GM23248 (cell line): ENCODE measurements at regions not wholly inside any gene's neighbourhood (a gene's known extent, or its start where the extent isn't known, plus 50 kb on each side); places are given as distances from the start of the nearest gene placed in this dataset.

Source experiments
- DNase-seq: peaks from one replicate; pipeline ENCODE4 v3.0.0-alpha.2; 2015
- H2AFZ ChIP-seq: fragments of 200-600 bp; sonication (generic); 2 replicates; pipeline ENCODE4 v1.6.1; 2016; ENCODE audit warnings: antibody characterized with exemption
- H3F3A ChIP-seq: fragments of 200-600 bp; sonication (generic); 2 replicates; pipeline ENCODE4 v1.6.1; 2016; ENCODE audit warnings: mild to moderate bottlenecking, antibody characterized with exemption, mixed run types; ENCODE audit not compliant: insufficient read depth
- H3K27ac ChIP-seq: fragments of 200-600 bp; sonication (generic); 2 replicates; pipeline ENCODE4 v1.5.1; 2016; ENCODE audit warnings: mild to moderate bottlenecking
- H3K27me3 ChIP-seq: fragments of 200-600 bp; sonication (generic); replicated peaks from 2 replicates; pipeline ENCODE4 v1.6.1; 2016; ENCODE audit warnings: mild to moderate bottlenecking; ENCODE audit not compliant: insufficient read depth
- H3K36me3 ChIP-seq: fragments of 200-600 bp; sonication (generic); 2 replicates; pipeline ENCODE4 v1.6.1; 2016; ENCODE audit warnings: low read depth, mild to moderate bottlenecking
- H3K4me1 ChIP-seq: fragments of 200-600 bp; sonication (generic); 2 replicates; pipeline ENCODE4 v1.6.1; 2016; ENCODE audit warnings: mild to moderate bottlenecking; ENCODE audit not compliant: insufficient read depth
- H3K4me2 ChIP-seq: fragments of 200-600 bp; sonication (generic); one replicate; pipeline ENCODE4 v1.6.1; 2016; ENCODE audit warnings: mild to moderate bottlenecking; ENCODE audit not compliant: unreplicated experiment
- H3K4me3 ChIP-seq: fragments of 200-600 bp; sonication (generic); 2 replicates; pipeline ENCODE4 v1.5.1; 2016; ENCODE audit warnings: mild to moderate bottlenecking
- H3K79me2 ChIP-seq: fragments of 200-600 bp; sonication (generic); 2 replicates; pipeline ENCODE4 v1.6.1; 2016; ENCODE audit warnings: mild to moderate bottlenecking; ENCODE audit not compliant: insufficient read depth
- H3K9ac ChIP-seq: fragments of 200-600 bp; sonication (generic); 2 replicates; pipeline ENCODE4 v1.6.1; 2016; ENCODE audit warnings: mild to moderate bottlenecking
- H3K9me2 ChIP-seq: fragments of 200-600 bp; sonication (generic); 2 replicates; pipeline ENCODE4 v1.6.1; 2016; ENCODE audit warnings: mixed run types, mild to moderate bottlenecking, moderate library complexity; ENCODE audit not compliant: insufficient read depth
- H3K9me3 ChIP-seq: fragments of 200-600 bp; sonication (generic); one replicate; pipeline ENCODE4 v1.6.1; 2017; ENCODE audit warnings: low read depth
- H4K20me1 ChIP-seq: fragments of 200-600 bp; sonication (generic); 2 replicates; pipeline ENCODE4 v1.6.0; 2016; ENCODE audit not compliant: insufficient read depth
- EZH2 ChIP-seq: fragments of 200-600 bp; sonication (generic); IDR thresholded peaks from 2 replicates; pipeline ENCODE4 v1.6.1; 2018; ENCODE audit warnings: antibody characterized with exemption, mild to moderate bottlenecking; ENCODE audit not compliant: insufficient read depth, poor library complexity, severe bottlenecking
- EZH2phosphoT487 ChIP-seq: fragments of 200-600 bp; sonication (generic); IDR thresholded peaks from 2 replicates; pipeline ENCODE4 v1.6.1; 2018; ENCODE audit warnings: antibody characterized with exemption, moderate library complexity, mild to moderate bottlenecking, low read depth; ENCODE audit not compliant: insufficient read depth
- whole genome bisulfite sequencing, 2 experiments: methylation state at CpG; one replicate each; pipeline ENCODE4 v1.1.6; 2015 to 2017; ENCODE audit warnings: low lambda C conversion rate in 2 of 2, low coverage in 1 of 2; ENCODE audit errors: missing lambda C conversion rate in 2 of 2; 5-methylcytosine and 5-hydroxymethylcytosine counted together
- in situ Hi-C: fragments of 300-500 bp; cut with MboI; formaldehyde crosslinking; loops from 2 replicates; pipeline ENCODE4 v1.15.0; 2020

DNA sequence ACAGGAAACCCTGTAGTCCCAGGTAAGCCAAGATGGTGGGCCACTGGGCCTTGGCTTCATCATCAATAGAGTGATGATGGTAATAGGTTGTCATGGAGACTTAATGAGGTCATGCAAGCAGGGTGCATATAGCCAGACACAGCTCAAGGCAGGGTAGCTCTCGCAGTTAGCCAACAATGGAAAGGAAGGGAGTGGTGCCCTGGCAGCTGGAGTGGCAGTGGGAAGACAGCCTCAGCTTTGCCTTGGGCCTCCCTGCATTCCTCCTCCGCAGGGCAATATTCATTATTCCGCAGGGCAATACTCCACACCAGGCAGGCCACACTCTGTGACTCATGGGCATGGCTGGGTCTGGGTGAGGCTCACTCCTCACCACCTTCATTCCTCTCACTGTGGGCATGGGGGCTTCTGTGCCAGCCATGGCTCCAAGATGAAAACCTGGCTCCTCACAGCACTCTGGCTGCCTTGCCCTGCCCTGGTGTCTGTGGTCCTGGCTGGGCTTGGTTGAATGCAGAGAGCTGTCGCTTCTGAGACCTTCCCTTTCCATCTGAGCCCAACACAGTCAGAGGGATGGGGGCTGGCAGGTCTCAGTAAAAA, 163.1 kb upstream of the PMEPA1 start:
- Histone ChIP-seq H3K4me1 (no peaks in the 10 kb centered on the region), H3K27ac (no peak overlapping the region), H2AFZ (no peak overlapping the region), H3K9me2 (no peaks in the 10 kb centered on the region), H3K36me3 (no peaks in the 10 kb centered on the region), H3K4me2 (no peak overlapping the region), H4K20me1 (no peaks in the 10 kb centered on the region), H3K27me3 (peaks cover 28% of the 10 kb centered on the region), H3K4me3 (no peak overlapping the region), H3K9me3 (no peaks in the 10 kb centered on the region), H3F3A (no peaks in the 10 kb centered on the region), H3K9ac (no peak overlapping the region), H3K79me2 (no peaks in the 10 kb centered on the region)
- TF ChIP-seq EZH2 (no peak), EZH2phosphoT487 (no peak)
- 80 to 90% methylated on average over 4 of the region's 4 CpGs for WGBS, 2 experiments
- in situ Hi-C loops = no loop called here
- DNase-seq = no peak

DNA sequence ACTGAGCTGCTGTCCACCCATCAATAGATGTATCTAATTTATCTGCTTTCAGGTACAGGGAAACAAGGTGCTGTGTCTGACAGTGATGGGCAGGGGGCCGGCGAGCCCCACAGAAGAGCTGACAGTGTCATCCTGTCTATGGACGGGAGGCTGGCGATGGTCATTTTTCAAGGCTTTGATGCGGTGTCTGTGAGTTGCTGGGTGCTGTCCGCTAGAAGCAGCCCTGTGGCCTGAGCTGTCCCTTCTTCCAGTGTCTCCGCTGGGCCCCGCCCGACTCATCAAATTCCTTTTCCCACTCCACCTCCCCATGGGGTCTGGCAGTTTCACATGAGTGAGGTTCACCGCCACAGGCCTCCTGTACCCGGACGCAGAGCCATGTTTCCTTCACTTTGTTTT, 161.4 kb upstream of the PMEPA1 start:
- TF ChIP-seq EZH2 = no peak
- TF ChIP-seq EZH2phosphoT487 = no peak
- Histone ChIP-seq H3K4me3 (no peak overlapping the region), H3K36me3 (no peaks in the 10 kb centered on the region), H3K27me3 (peaks cover 26% of the 10 kb centered on the region), H3K4me2 (no peak overlapping the region), H3K9ac (no peak overlapping the region), H4K20me1 (no peaks in the 10 kb centered on the region), H3K9me3 (no peaks in the 10 kb centered on the region), H3K4me1 (no peaks in the 10 kb centered on the region), H3K9me2 (no peaks in the 10 kb centered on the region), H3F3A (no peaks in the 10 kb centered on the region), H3K79me2 (no peaks in the 10 kb centered on the region), H3K27ac (no peak overlapping the region), H2AFZ (no peak overlapping the region)
- WGBS, 2 experiments = 72% methylated on average over 12 of the region's 12 CpGs
- no peak for DNase-seq
- in situ Hi-C loops = no loop called here

DNA sequence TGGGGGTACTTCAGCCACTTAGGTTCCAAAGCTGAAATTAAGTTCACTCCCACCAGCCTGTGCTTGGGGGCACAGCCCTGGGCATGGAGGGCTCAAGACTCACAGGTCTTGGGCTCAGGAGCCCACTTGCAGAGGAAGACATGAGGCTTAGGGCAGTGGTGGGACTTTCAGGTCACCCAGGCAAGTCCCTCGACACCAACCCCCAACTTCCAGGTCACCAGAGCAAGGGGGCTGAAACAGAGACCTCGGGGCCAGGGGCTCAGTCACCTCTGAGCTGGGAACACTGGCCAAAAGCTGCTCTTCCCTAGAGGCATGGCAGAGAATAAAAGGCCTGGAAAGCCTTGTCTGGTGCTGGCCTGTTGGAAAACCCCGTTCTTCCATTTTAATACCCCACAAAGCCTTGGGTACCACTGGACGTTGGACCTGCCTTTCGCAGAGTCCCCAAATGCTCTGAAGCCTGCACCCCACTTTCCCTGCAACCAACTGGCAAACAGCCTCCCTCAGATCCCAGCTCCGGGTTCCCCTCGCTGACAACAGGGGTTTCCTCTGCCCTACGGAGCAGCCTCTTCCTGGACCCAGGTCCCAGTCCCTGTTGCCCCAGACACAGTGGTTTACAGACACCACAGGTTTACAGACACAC, 160.9 kb upstream of the PMEPA1 start:
- 61 to 62% methylated on average over 7 of the region's 8 CpGs for WGBS, 2 experiments
- Histone ChIP-seq H3K27ac (no peak overlapping the region), H3K27me3 (peaks cover 26% of the 10 kb centered on the region), H3K36me3 (no peaks in the 10 kb centered on the region), H3F3A (no peaks in the 10 kb centered on the region), H3K9me2 (no peaks in the 10 kb centered on the region), H4K20me1 (no peaks in the 10 kb centered on the region), H3K4me3 (no peak overlapping the region), H3K4me2 (no peak overlapping the region), H3K9me3 (no peaks in the 10 kb centered on the region), H2AFZ (no peak overlapping the region), H3K4me1 (no peaks in the 10 kb centered on the region), H3K79me2 (no peaks in the 10 kb centered on the region), H3K9ac (no peak overlapping the region)
- in situ Hi-C loops = no loop called here
- no peak for DNase-seq
- TF ChIP-seq EZH2 (no peak), EZH2phosphoT487 (no peak)

DNA sequence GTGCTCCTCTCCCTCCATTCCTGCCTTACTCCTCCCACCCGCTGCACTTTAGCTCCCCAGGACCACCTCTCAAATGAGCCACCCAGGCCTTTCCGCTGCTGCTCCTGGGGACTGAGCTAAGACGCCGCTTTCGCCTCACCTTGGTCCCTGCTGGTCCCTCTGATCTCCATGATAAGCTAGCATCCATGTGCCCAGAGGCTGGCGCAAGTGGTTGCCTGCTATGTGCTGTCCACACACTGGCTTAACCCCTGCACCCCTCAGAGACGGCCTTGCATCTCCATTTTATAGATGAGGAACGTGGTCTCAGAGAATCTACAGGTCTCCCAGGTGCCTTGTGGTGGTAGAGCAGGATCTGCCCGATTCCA, 160.1 kb upstream of the PMEPA1 start:
- Histone ChIP-seq H3K4me2 (no peak overlapping the region), H3K36me3 (no peaks in the 10 kb centered on the region), H3K4me1 (no peaks in the 10 kb centered on the region), H3K9me3 (no peaks in the 10 kb centered on the region), H3K9me2 (no peaks in the 10 kb centered on the region), H3K9ac (no peak overlapping the region), H4K20me1 (no peaks in the 10 kb centered on the region), H3K79me2 (no peaks in the 10 kb centered on the region), H3K27ac (no peak overlapping the region), H3K27me3 (peaks cover 29% of the 10 kb centered on the region), H2AFZ (no peak overlapping the region), H3K4me3 (no peak overlapping the region), H3F3A (no peaks in the 10 kb centered on the region)
- TF ChIP-seq EZH2phosphoT487 (no peak), EZH2 (no peak)
- 61 to 74% methylated on average over 9 of the region's 9 CpGs for WGBS, 2 experiments
- no peak for DNase-seq
- in situ Hi-C loops = no loop called here
